ENCODE measurements at regions not wholly inside any gene's neighbourhood (a gene's known extent, or its start where the extent isn't known, plus 50 kb on each side); places are given as distances from the start of the nearest gene placed in this dataset.
"Not testable (repeated sequence)": the region's sequence is repeated elsewhere in the genome, so short reads cannot be mapped to it uniquely, and the experiment has no call there.

- DNase-seq (ENCODE audit: low spot score); ATAC-seq (ENCODE audit: low FRiP score): not testable (repeated sequence)
These were observed 270.0 kb upstream of the FRG2C start for GRCh38 chr3:75394102-75394501.

GRCh38 chr3:75394562-75395360 is 269.4 kb upstream of the FRG2C start:
- not testable (repeated sequence) for ATAC-seq (ENCODE audit: low FRiP score)

GRCh38 chr3:75395580-75396315 is 268.4 kb upstream of the FRG2C start:
- TF ChIP-seq CTCF (IDR thresholded peaks at IDR 0.05): no peak
- ATAC-seq (ENCODE audit: low FRiP score) (no peak), DNase-seq (ENCODE audit: low spot score) (no peak)

More at GRCh38 chr3:75394562-75395360, 269.4 kb upstream of the FRG2C start:
- DNase-seq (ENCODE audit: low spot score): not testable (repeated sequence)

- ATAC-seq (ENCODE audit: low FRiP score) (no peak), DNase-seq (ENCODE audit: low spot score) (no peak)
- TF ChIP-seq CTCF (IDR thresholded peaks at IDR 0.05): no peak
These were observed 267.8 kb upstream of the FRG2C start for GRCh38 chr3:75396316-75396802.

GRCh38 chr3:75397486-75397885 is 266.6 kb upstream of the FRG2C start:
- not testable (repeated sequence) for DNase-seq (ENCODE audit: low spot score); ATAC-seq (ENCODE audit: low FRiP score)

GRCh38 chr3:75422101-75422945 is 241.8 kb upstream of the FRG2C start:
- not testable (repeated sequence) for ATAC-seq (ENCODE audit: low FRiP score); DNase-seq (ENCODE audit: low spot score)
- TF ChIP-seq CTCF (IDR thresholded peaks at IDR 0.05): peak in 2 of 3 donors; percentile 4 to 25

GRCh38 chr3:75425379-75425778 is 238.7 kb upstream of the FRG2C start:
- not testable (repeated sequence) for ATAC-seq (ENCODE audit: low FRiP score); DNase-seq (ENCODE audit: low spot score)

GRCh38 chr3:75427486-75427885 is 236.6 kb upstream of the FRG2C start:
- ATAC-seq (ENCODE audit: low FRiP score): not testable (repeated sequence)

GRCh38 chr3:75427906-75428305 is 236.2 kb upstream of the FRG2C start:
- not testable (repeated sequence) for DNase-seq (ENCODE audit: low spot score); ATAC-seq (ENCODE audit: low FRiP score)

More at GRCh38 chr3:75427486-75427885, 236.6 kb upstream of the FRG2C start:
- DNase-seq (ENCODE audit: low spot score): not testable (repeated sequence)
